Gastrocnemius medialis (tissue), 4 donors: ENCODE measurements at regions not wholly inside any gene's neighbourhood (a gene's known extent, or its start where the extent isn't known, plus 50 kb on each side); places are given as distances from the start of the nearest gene placed in this dataset.

ENCODE experiments used
- CTCF ChIP-seq, 5 experiments: fragments of 450-650 bp in 3 of 5; fragments of 200-600 bp in 2 of 5; sonication (generic) in 2 of 5; IDR thresholded peaks in 4 of 5; conservative IDR thresholded peaks in 1 of 5; 1 replicate in 4 of 5; 2 replicates in 1 of 5; pipeline ENCODE4 v1.5.1; 2016 to 2019; ENCODE audit warnings: antibody characterized with exemption in 5 of 5, mild to moderate bottlenecking in 3 of 5, moderate library complexity in 3 of 5
- POLR2A ChIP-seq, 2 donors: fragments of 450-650 bp; IDR thresholded peaks; one replicate each; pipeline ENCODE4 v1.6.1; 2017; ENCODE audit warnings: antibody characterized with exemption in 2 of 2, mild to moderate bottlenecking in 2 of 2, moderate library complexity in 2 of 2

DNA sequence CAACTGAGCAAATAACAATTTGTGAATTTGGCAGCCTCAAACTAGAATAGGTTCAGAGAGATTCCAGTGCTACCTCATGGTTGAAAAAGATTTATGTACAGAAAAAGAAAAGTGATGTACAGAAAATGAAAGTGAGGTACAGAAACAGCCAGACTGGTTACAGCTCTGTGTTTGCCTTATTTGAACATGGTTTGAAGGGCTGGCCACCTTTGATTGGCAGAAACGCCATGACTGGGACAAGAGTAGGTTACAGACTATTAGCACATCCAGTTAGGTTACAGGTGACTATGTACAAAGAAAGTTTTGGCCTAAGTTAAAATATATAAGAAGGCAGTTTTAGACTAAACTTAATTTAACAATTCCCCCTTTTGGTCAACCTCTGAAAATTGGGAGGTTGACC, 309.4 kb downstream of the BTG1 start:
- TF ChIP-seq CTCF (IDR thresholded peaks at IDR 0.05 in 4 of 5, conservative IDR thresholded peaks at IDR 0.05 in 1 of 5) (no peak), POLR2A (IDR thresholded peaks at IDR 0.05) (no peak)
